Thoracic aorta (tissue), 2 donors: ENCODE measurements at regions not wholly inside any gene's neighbourhood (a gene's known extent, or its start where the extent isn't known, plus 50 kb on each side); places are given as distances from the start of the nearest gene placed in this dataset.
"Not testable (repeated sequence)": the region's sequence is repeated elsewhere in the genome, so short reads cannot be mapped to it uniquely, and the experiment has no call there.

Experiments used
- ATAC-seq: fragments of 150-250 bp; one replicate; pipeline ENCODE4 v1.8.0; 2017; ENCODE audit warnings: low read depth; ENCODE audit not compliant: insufficient number of reproducible peaks, low FRiP score
- DNase-seq: peaks from one replicate; pipeline ENCODE4 v3.0.0-alpha.2; 2020; ENCODE audit warnings: low spot score
- H3K27ac ChIP-seq, 2 donors: fragments of 200-600 bp; sonication (generic); 1 replicate in 1 of 2; 2 replicates in 1 of 2; pipeline ENCODE4 v1.5.1; 2016; ENCODE audit warnings: mild to moderate bottlenecking in 2 of 2, moderate library complexity in 2 of 2
- H3K27me3 ChIP-seq: fragments of 200-600 bp; sonication (generic); replicated peaks from 2 replicates; pipeline ENCODE4 v1.6.0; 2016; ENCODE audit warnings: mild to moderate bottlenecking; ENCODE audit not compliant: insufficient read depth
- H3K36me3 ChIP-seq: fragments of 200-600 bp; sonication (generic); one replicate; pipeline ENCODE4 v1.5.1; 2016
- H3K4me1 ChIP-seq, 2 donors: fragments of 200-600 bp; sonication (generic); 1 replicate in 1 of 2; 2 replicates in 1 of 2; pipeline versions ENCODE4 v1.5.1 to v1.6.0; 2016; ENCODE audit warnings: low read depth in 2 of 2, mild to moderate bottlenecking in 1 of 2; ENCODE audit not compliant: control insufficient read depth in 1 of 2
- H3K4me3 ChIP-seq: fragments of 200-600 bp; sonication (generic); 2 replicates; pipeline ENCODE4 v1.5.1; 2016; ENCODE audit warnings: mild to moderate bottlenecking
- H3K9me3 ChIP-seq: fragments of 200-600 bp; sonication (generic); 2 replicates; pipeline ENCODE4 v1.5.1; 2016
- TF ChIP-seq, protein P1 (sequence below): fragments of 200-600 bp; sonication (generic); IDR thresholded peaks from one replicate; pipeline ENCODE4 v1.5.1; 2019; ENCODE audit warnings: antibody characterized with exemption

DNA sequence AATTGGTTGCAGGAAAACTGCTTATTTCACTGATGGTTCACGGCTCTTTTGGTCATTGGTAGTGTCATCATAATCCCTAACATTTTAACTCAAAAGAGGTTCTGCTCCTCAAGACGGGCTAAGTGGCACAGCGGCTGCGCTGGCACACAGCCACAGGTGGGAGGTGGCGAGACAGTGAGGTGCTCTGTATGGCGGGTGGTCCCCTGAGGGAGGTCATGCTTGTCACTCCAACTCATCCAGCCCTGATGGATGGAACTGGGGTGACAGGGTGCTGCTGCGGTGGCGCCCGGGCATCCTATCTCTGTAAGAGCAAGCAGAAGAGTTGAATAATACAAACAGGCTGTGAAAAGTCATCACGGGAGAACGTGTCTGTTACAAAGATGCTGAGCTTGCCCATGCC, 370.2 kb downstream of the SFMBT2 start:
- H3K4me1 ChIP-seq = no peaks in the 10 kb centered on the region
- TF ChIP-seq, protein P1, sequence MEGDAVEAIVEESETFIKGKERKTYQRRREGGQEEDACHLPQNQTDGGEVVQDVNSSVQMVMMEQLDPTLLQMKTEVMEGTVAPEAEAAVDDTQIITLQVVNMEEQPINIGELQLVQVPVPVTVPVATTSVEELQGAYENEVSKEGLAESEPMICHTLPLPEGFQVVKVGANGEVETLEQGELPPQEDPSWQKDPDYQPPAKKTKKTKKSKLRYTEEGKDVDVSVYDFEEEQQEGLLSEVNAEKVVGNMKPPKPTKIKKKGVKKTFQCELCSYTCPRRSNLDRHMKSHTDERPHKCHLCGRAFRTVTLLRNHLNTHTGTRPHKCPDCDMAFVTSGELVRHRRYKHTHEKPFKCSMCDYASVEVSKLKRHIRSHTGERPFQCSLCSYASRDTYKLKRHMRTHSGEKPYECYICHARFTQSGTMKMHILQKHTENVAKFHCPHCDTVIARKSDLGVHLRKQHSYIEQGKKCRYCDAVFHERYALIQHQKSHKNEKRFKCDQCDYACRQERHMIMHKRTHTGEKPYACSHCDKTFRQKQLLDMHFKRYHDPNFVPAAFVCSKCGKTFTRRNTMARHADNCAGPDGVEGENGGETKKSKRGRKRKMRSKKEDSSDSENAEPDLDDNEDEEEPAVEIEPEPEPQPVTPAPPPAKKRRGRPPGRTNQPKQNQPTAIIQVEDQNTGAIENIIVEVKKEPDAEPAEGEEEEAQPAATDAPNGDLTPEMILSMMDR = no peak
- no peak overlapping the region for H3K4me3 ChIP-seq
- DNase-seq = no peak
- H3K36me3 ChIP-seq = no peaks in the 10 kb centered on the region
- no peak overlapping the region for H3K27ac ChIP-seq
- no peaks in the 10 kb centered on the region for H3K9me3 ChIP-seq
- no peak for ATAC-seq
- no peaks in the 10 kb centered on the region for H3K27me3 ChIP-seq

- Histone ChIP-seq H3K27ac (no peak overlapping the region), H3K4me3 (no peak overlapping the region), H3K36me3 (no peaks in the 10 kb centered on the region), H3K27me3 (no peaks in the 10 kb centered on the region), H3K9me3 (no peaks in the 10 kb centered on the region), H3K4me1 (no peaks in the 10 kb centered on the region)
- ATAC-seq (no peak), DNase-seq (no peak)
- TF ChIP-seq, protein P1 = no peak
These were observed 371.0 kb downstream of the SFMBT2 start for GRCh38 chr10:7039859-7040258.

DNA sequence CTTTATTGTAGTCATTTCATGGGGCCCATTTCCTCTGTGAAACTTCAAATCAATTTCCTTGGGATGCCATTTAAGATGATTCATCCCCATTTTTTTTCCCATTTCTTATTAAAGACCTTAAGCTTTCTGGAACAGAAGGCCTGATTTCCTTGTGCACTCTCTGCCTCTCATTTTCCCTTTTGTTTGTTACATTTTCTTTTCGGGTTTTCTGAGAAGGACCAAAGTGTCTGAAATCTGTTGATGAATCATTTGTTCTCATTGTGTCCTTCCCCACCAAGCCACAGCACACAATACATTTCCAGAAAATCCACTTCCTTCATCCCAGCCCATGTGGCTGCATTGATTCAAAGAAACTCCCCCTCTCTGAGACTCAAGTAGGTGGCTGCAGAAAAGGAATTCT, 372.4 kb downstream of the SFMBT2 start:
- H3K4me1 ChIP-seq = no peaks in the 10 kb centered on the region
- no peak overlapping the region for H3K27ac ChIP-seq
- H3K9me3 ChIP-seq = no peaks in the 10 kb centered on the region
- H3K27me3 ChIP-seq = no peaks in the 10 kb centered on the region
- H3K36me3 ChIP-seq = no peaks in the 10 kb centered on the region
- DNase-seq = no peak
- TF ChIP-seq, protein P1 = no peak
- no peak for ATAC-seq
- H3K4me3 ChIP-seq = no peak overlapping the region

DNA sequence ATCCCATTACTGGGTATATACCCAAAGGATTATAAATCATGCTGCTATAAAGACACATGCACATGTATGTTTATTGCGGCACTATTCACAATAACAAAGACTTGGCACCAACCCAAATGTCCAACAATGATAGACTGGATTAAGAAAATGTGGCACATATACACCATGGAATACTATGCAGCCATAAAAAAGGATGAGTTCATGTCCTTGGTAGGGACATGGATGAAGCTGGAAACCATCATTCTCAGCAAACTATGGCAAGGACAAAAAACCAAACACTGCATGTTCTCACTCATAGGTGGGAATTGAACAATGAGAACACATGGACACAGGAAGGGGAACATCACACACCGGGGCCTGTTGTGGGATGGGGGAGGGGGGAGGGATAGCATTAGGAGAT, 373.4 kb downstream of the SFMBT2 start:
- H3K27ac ChIP-seq, H3K4me1 ChIP-seq, ATAC-seq, DNase-seq, H3K9me3 ChIP-seq, H3K36me3 ChIP-seq, H3K27me3 ChIP-seq, H3K4me3 ChIP-seq: not testable (repeated sequence)

GRCh38 chr10:7036951-7037350, 373.9 kb downstream of the SFMBT2 start:
- TF ChIP-seq, protein P1 = no peak
- no peaks in the 10 kb centered on the region for H3K9me3 ChIP-seq
- no peaks in the 10 kb centered on the region for H3K4me1 ChIP-seq
- H3K36me3 ChIP-seq = no peaks in the 10 kb centered on the region
- DNase-seq (no peak), ATAC-seq (no peak)
- no peak overlapping the region for H3K27ac ChIP-seq
- no peaks in the 10 kb centered on the region for H3K27me3 ChIP-seq
- no peak overlapping the region for H3K4me3 ChIP-seq

GRCh38 chr10:7035126-7035761, 375.6 kb downstream of the SFMBT2 start:
- Histone ChIP-seq H3K27ac (no peak overlapping the region), H3K27me3 (no peaks in the 10 kb centered on the region), H3K4me1 (no peaks in the 10 kb centered on the region), H3K36me3 (no peaks in the 10 kb centered on the region), H3K9me3 (no peaks in the 10 kb centered on the region), H3K4me3 (no peak overlapping the region)
- TF ChIP-seq, protein P1 = no peak
- ATAC-seq (no peak), DNase-seq (no peak)
